ENCODE measurements at regions not wholly inside any gene's neighbourhood (a gene's known extent, or its start where the extent isn't known, plus 50 kb on each side); places are given as distances from the start of the nearest gene placed in this dataset.

DNA sequence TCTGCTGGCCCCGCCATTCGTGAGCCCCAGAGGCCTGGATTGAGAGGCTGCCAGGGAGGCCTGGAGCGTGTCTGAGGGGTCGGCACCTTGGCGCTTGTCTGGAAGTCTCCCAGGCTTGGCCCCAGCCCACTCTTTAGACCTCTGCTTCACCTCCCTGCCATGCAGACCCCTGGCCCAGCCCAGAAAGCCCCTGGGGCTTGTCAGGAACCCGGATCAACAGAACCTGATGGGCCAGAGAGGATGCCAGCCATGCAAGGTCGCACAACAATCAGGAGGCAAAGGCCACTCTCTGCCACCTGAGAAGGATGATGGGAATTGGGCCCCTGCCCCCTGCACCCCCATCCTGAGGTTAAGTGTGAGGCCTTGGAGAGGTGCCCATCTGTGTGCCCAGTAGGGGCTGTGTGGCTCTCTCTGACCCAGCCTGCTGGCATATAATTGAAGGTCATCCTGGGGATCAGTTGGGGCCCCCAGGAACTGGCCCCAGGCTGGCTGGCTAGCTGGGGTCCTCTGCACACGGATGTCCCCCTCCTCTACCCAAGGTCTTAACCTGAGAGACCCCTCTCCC, 103.3 kb upstream of the SLC6A6 start:
- no peak for TF ChIP-seq ARNTL (CRISPR knock-in tag; IDR thresholded peaks at IDR 0.05; ENCODE audit: borderline replicate concordance, low read depth)
- TF ChIP-seq ZFP3 (CRISPR knock-in tag; IDR thresholded peaks at IDR 0.05): no peak
- no peak for TF ChIP-seq OSR1 (CRISPR knock-in tag; IDR thresholded peaks at IDR 0.05)
- TF ChIP-seq PPARA (CRISPR knock-in tag; IDR thresholded peaks at IDR 0.05; ENCODE audit: borderline replicate concordance): no peak
- TF ChIP-seq ZNF565 (CRISPR knock-in tag; conservative IDR thresholded peaks at IDR 0.05; ENCODE audit: low read depth): no peak
- TF ChIP-seq, protein P1, sequence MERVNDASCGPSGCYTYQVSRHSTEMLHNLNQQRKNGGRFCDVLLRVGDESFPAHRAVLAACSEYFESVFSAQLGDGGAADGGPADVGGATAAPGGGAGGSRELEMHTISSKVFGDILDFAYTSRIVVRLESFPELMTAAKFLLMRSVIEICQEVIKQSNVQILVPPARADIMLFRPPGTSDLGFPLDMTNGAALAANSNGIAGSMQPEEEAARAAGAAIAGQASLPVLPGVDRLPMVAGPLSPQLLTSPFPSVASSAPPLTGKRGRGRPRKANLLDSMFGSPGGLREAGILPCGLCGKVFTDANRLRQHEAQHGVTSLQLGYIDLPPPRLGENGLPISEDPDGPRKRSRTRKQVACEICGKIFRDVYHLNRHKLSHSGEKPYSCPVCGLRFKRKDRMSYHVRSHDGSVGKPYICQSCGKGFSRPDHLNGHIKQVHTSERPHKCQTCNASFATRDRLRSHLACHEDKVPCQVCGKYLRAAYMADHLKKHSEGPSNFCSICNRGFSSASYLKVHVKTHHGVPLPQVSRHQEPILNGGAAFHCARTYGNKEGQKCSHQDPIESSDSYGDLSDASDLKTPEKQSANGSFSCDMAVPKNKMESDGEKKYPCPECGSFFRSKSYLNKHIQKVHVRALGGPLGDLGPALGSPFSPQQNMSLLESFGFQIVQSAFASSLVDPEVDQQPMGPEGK (CRISPR knock-in tag; IDR thresholded peaks at IDR 0.05; ENCODE audit: borderline replicate concordance): no peak
- TF ChIP-seq, protein P2, sequence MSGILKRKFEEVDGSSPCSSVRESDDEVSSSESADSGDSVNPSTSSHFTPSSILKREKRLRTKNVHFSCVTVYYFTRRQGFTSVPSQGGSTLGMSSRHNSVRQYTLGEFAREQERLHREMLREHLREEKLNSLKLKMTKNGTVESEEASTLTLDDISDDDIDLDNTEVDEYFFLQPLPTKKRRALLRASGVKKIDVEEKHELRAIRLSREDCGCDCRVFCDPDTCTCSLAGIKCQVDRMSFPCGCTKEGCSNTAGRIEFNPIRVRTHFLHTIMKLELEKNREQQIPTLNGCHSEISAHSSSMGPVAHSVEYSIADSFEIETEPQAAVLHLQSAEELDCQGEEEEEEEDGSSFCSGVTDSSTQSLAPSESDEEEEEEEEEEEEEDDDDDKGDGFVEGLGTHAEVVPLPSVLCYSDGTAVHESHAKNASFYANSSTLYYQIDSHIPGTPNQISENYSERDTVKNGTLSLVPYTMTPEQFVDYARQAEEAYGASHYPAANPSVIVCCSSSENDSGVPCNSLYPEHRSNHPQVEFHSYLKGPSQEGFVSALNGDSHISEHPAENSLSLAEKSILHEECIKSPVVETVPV (CRISPR knock-in tag; IDR thresholded peaks at IDR 0.05): no peak
- TF ChIP-seq RARB (CRISPR knock-in tag; IDR thresholded peaks at IDR 0.05): no peak
- TF ChIP-seq, protein P3, sequence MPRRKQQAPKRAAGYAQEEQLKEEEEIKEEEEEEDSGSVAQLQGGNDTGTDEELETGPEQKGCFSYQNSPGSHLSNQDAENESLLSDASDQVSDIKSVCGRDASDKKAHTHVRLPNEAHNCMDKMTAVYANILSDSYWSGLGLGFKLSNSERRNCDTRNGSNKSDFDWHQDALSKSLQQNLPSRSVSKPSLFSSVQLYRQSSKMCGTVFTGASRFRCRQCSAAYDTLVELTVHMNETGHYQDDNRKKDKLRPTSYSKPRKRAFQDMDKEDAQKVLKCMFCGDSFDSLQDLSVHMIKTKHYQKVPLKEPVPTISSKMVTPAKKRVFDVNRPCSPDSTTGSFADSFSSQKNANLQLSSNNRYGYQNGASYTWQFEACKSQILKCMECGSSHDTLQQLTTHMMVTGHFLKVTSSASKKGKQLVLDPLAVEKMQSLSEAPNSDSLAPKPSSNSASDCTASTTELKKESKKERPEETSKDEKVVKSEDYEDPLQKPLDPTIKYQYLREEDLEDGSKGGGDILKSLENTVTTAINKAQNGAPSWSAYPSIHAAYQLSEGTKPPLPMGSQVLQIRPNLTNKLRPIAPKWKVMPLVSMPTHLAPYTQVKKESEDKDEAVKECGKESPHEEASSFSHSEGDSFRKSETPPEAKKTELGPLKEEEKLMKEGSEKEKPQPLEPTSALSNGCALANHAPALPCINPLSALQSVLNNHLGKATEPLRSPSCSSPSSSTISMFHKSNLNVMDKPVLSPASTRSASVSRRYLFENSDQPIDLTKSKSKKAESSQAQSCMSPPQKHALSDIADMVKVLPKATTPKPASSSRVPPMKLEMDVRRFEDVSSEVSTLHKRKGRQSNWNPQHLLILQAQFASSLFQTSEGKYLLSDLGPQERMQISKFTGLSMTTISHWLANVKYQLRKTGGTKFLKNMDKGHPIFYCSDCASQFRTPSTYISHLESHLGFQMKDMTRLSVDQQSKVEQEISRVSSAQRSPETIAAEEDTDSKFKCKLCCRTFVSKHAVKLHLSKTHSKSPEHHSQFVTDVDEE (CRISPR knock-in tag; IDR thresholded peaks at IDR 0.05): no peak

All from SK-N-SH treated with all-trans-retinoic acid at 6 μM for 48 hours (cell line).